ENCODE measurements at regions not wholly inside any gene's neighbourhood (a gene's known extent, or its start where the extent isn't known, plus 50 kb on each side); places are given as distances from the start of the nearest gene placed in this dataset.

GRCh38 chr4:129393976-129394375 is 298.0 kb downstream of the C4orf33 start:
- CTCF ChIA-PET (ENCODE audit: low intra/inter-chr PET ratio) = no interaction called here
- in situ Hi-C loops (cut with MboI) = no loop called here
- no peaks in the 10 kb centered on the region for H4K20me1 ChIP-seq (replicated peaks; ENCODE audit: control insufficient read depth, insufficient read depth, low read length)
- H3K9me3 ChIP-seq (replicated peaks; ENCODE audit: control insufficient read depth, insufficient read depth, low read depth, low read length) = no peaks in the 10 kb centered on the region
- ATAC-seq (no peak), FAIRE-seq (no peak), DNase-seq (ENCODE audit: extremely low read depth in 1 of 4, low spot score in 3 of 4) (no peak)
- POLR2A ChIA-PET = interaction anchor here (0.6 kb wide), 1 partner anchor 13 kb away, joined by 3 read pairs; no protein-coding TSS in a partner anchor
- BruUV-seq (replicated peaks) = no TSS peak
- 0% methylated on average over 2 of the region's 4 CpGs for WGBS (ENCODE audit: insufficient coverage, low coverage, missing lambda C conversion rate)
- no peaks in the 10 kb centered on the region for H3K36me3 ChIP-seq (ENCODE audit: control insufficient read depth, insufficient read depth, low read length)
- H3K4me1 ChIP-seq (replicated peaks in 1 of 2; ENCODE audit: control insufficient read depth in 2 of 2, insufficient read depth in 2 of 2, low read length in 2 of 2) = no peaks in the 10 kb centered on the region
- H3K4me2 ChIP-seq (ENCODE audit: insufficient read depth, low read length) = no peak overlapping the region
- no peak overlapping the region for H3K9ac ChIP-seq (ENCODE audit: insufficient read depth in 1 of 2, low read depth in 2 of 2, low read length in 2 of 2)
- no peak overlapping the region for H2AFZ ChIP-seq (ENCODE audit: low read depth, low read length)
- intact Hi-C loops (cut with micrococcal nuclease) = no loop called here
- no peaks in the 10 kb centered on the region for H3K79me2 ChIP-seq (ENCODE audit: control insufficient read depth, insufficient read depth, low read length)
- no peaks in the 10 kb centered on the region for H3K9me1 ChIP-seq (ENCODE audit: control insufficient read depth, insufficient read depth, low read length)
- H3K27me3 ChIP-seq (ENCODE audit: control insufficient read depth in 2 of 2, insufficient read depth in 2 of 2, low read length in 2 of 2) = no peaks in the 10 kb centered on the region
- no peak overlapping the region for H3K4me3 ChIP-seq
- H3K27ac ChIP-seq (ENCODE audit: extremely low read depth, low read depth, low read length) = no peak overlapping the region
- TF ChIP-seq TARDBP (IDR thresholded peaks at IDR 0.05) (no peak), XRCC3 (IDR thresholded peaks at IDR 0.05) (no peak)

DNA sequence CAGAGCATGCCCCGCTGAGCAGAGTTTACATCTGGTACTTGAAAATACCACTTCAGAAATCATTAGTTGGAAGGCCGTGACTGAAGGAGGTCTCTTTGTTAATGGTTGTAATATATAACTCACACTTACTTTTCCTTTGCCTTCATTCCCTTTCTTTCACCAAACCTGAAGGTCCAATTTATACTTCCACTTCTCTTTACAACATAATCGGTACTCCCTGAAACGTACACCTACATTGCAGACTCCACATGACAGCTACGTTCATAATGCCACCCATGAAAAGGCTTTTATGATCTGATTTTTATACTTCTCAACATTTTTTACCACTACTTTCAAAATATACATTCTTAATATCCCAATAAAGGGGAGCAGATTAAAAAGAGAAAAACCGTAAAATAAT is 298.7 kb downstream of the C4orf33 start:
- no TSS peak for BruUV-seq (replicated peaks)
- H2AFZ ChIP-seq (ENCODE audit: low read depth, low read length) = no peak overlapping the region
- ATAC-seq (no peak), DNase-seq (ENCODE audit: extremely low read depth in 1 of 4, low spot score in 3 of 4) (no peak), FAIRE-seq (no peak)
- H3K79me2 ChIP-seq (ENCODE audit: control insufficient read depth, insufficient read depth, low read length) = no peaks in the 10 kb centered on the region
- no peak overlapping the region for H3K4me2 ChIP-seq (ENCODE audit: insufficient read depth, low read length)
- ChIA-PET CTCF (ENCODE audit: low intra/inter-chr PET ratio) (no interaction called here), POLR2A (no interaction called here)
- no peaks in the 10 kb centered on the region for H3K9me3 ChIP-seq (replicated peaks; ENCODE audit: control insufficient read depth, insufficient read depth, low read depth, low read length)
- no peaks in the 10 kb centered on the region for H3K4me1 ChIP-seq (replicated peaks in 1 of 2; ENCODE audit: control insufficient read depth in 2 of 2, insufficient read depth in 2 of 2, low read length in 2 of 2)
- intact Hi-C loops (cut with micrococcal nuclease) (no loop called here), in situ Hi-C loops (cut with MboI) (no loop called here)
- WGBS (ENCODE audit: insufficient coverage, low coverage, missing lambda C conversion rate) = 0% methylated on average over 6 of the region's 6 CpGs
- H3K27ac ChIP-seq (ENCODE audit: extremely low read depth, low read depth, low read length) = no peak overlapping the region
- no peaks in the 10 kb centered on the region for H3K9me1 ChIP-seq (ENCODE audit: control insufficient read depth, insufficient read depth, low read length)
- H3K36me3 ChIP-seq (ENCODE audit: control insufficient read depth, insufficient read depth, low read length) = no peaks in the 10 kb centered on the region
- no peak overlapping the region for H3K9ac ChIP-seq (ENCODE audit: insufficient read depth in 1 of 2, low read depth in 2 of 2, low read length in 2 of 2)
- no peaks in the 10 kb centered on the region for H4K20me1 ChIP-seq (replicated peaks; ENCODE audit: control insufficient read depth, insufficient read depth, low read length)
- H3K4me3 ChIP-seq = no peak overlapping the region
- no peaks in the 10 kb centered on the region for H3K27me3 ChIP-seq (ENCODE audit: control insufficient read depth in 2 of 2, insufficient read depth in 2 of 2, low read length in 2 of 2)
- no peak for TF ChIP-seq NR2F6 (CRISPR knock-in tag; IDR thresholded peaks at IDR 0.05)
- TF ChIP-seq FOXK1 (CRISPR knock-in tag; IDR thresholded peaks at IDR 0.05; ENCODE audit: borderline replicate concordance) = no peak
- TF ChIP-seq, protein P1, sequence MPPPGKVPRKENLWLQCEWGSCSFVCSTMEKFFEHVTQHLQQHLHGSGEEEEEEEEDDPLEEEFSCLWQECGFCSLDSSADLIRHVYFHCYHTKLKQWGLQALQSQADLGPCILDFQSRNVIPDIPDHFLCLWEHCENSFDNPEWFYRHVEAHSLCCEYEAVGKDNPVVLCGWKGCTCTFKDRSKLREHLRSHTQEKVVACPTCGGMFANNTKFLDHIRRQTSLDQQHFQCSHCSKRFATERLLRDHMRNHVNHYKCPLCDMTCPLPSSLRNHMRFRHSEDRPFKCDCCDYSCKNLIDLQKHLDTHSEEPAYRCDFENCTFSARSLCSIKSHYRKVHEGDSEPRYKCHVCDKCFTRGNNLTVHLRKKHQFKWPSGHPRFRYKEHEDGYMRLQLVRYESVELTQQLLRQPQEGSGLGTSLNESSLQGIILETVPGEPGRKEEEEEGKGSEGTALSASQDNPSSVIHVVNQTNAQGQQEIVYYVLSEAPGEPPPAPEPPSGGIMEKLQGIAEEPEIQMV (tag; conservative IDR thresholded peaks at IDR 0.05; ENCODE audit: low read depth) = no peak
- no peak for TF ChIP-seq BCOR (IDR thresholded peaks at IDR 0.05)
- no peak for TF ChIP-seq NFATC3 (IDR thresholded peaks at IDR 0.05)
- TF ChIP-seq RCOR1 (IDR thresholded peaks at IDR 0.05; ENCODE audit: borderline replicate concordance in 1 of 2, low read depth in 2 of 2, low read length in 2 of 2) = no peak
- TF ChIP-seq NFE2L1 (tag; IDR thresholded peaks at IDR 0.05; ENCODE audit: borderline replicate concordance, low read depth) = no peak
- no peak for TF ChIP-seq CBX5 (IDR thresholded peaks at IDR 0.05; ENCODE audit: borderline replicate concordance, low read depth)
- no peak for TF ChIP-seq ZFP1 (CRISPR knock-in tag; IDR thresholded peaks at IDR 0.05)
